H7 (cell line): ENCODE measurements at regions not wholly inside any gene's neighbourhood (a gene's known extent, or its start where the extent isn't known, plus 50 kb on each side); places are given as distances from the start of the nearest gene placed in this dataset.

Experiments used
- DNase-seq: peaks from one replicate; pipeline ENCODE4 v3.0.0; 2012
- H3K27me3 ChIP-seq: 2 replicates; pipeline ENCODE4 v1.6.0; 2011; ENCODE audit warnings: mild to moderate bottlenecking, low read length; ENCODE audit not compliant: control insufficient read depth, insufficient read depth
- H3K36me3 ChIP-seq: replicated peaks from 2 replicates; pipeline ENCODE4 v1.5.1; 2011; ENCODE audit warnings: low read length; ENCODE audit not compliant: control insufficient read depth, insufficient read depth
- H3K4me3 ChIP-seq: 2 replicates; pipeline ENCODE4 v1.5.1; 2011; ENCODE audit warnings: low read depth, mild to moderate bottlenecking, control low read depth, low read length, moderate library complexity; ENCODE audit not compliant: insufficient read depth

DNA sequence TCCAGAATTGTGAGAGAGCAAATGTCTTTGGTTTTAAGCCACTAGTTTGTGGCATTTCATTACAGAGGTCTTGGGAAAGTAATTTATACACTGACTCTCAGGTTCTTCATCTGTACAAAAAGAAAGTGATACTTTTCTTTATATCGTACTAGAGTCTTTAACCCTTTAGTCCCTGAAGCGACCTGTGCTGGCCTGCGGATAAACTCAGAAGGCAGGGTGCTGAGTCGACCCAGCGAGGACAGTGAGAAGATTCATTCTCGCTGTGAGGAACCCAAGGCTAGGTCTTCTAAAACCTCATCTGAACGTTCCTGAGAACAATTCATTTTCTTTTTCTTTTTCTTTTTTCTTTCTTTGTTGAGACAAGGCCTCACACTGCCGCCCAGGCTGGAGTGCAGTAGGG, 514.2 kb upstream of the MGMT start:
- Histone ChIP-seq H3K36me3 (no peaks in the 10 kb centered on the region), H3K4me3 (no peak overlapping the region), H3K27me3 (no peaks in the 10 kb centered on the region)
- DNase-seq, result no peak

DNA sequence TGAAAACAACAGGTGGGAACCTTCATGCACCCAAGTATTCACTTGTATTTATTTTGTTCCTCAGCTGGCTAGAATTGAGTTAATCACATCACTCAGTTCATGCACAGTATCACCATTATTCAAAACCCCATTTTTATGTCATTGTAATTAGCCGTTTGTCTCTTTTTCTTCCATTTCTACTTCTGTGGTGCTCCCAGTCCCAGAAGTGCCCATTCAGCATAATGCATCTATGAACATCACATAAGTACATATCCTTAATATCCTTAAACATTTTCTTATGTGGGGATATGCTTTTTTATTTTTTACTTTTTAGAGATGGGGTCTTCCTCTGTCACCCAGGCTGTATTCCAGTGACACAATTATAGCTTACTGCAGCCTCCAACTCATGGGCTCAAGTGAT, 510.9 kb upstream of the MGMT start:
- no peak overlapping the region for H3K4me3 ChIP-seq
- no peak for DNase-seq
- no peaks in the 10 kb centered on the region for H3K36me3 ChIP-seq
- H3K27me3 ChIP-seq, result no peaks in the 10 kb centered on the region

DNA sequence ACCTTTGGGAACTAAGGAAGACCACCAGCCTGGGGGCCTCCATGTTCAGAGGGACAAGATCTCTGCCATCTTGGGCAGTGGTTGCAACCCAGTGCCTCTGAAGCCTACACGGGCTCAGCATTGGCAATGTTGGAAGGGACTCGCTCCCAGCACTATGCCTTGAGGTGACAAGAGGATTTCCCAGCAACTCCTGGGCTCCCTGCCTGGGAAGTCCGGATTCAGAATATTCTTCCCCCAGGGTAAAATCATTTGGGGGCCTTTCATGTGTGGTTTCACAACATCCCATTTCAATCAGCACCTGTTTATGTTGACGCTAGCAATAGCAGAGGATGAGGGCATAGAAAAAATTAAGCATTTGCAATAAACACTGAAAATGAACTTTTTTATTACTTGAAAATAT, 509.8 kb upstream of the MGMT start:
- no peak overlapping the region for H3K4me3 ChIP-seq
- no peaks in the 10 kb centered on the region for H3K27me3 ChIP-seq
- DNase-seq, result no peak
- no peaks in the 10 kb centered on the region for H3K36me3 ChIP-seq

DNA sequence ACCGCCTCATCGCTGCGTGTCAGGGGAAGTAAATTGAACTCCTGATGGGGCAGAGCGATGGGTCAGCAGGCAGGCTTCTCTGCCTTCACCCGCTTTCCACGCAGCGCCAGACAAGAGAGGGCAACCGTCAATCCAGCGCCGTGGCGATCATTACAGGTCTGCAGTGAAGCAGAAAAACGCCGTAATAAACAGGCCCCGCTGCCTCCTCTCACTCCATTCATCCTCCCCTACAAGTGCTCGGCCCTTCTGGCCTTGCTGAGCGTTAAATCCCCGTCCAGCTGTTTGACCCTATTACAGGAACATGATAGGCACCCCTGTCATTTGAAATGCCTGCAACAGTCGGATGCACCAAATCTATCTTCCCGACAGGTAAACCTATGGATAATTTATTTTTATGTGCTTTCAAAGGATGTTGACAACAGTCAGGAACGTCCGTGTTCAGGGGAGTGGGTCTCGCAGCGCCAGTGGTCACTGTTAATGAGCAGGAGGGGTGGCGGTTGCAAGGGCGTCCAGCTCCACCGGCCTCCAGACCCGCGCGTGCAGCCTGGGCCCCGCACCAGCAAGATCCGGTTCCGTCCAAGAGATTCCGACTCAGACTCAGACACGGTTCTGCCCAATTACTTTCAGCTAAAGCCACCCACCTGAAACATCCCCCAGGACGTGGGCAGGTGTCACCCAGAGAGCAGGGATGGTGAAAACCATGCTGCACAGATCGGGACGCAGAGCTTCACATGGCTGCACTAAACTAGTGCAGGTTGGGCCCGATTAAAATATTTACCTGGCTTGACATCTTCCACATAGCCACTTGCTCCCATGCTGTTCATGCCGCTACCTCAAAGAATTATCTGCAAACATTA, 508.0 kb upstream of the MGMT start:
- Histone ChIP-seq H3K36me3 (no peaks in the 10 kb centered on the region), H3K27me3 (no peaks in the 10 kb centered on the region), H3K4me3 (no peak overlapping the region)
- DNase-seq, result no peak

DNA sequence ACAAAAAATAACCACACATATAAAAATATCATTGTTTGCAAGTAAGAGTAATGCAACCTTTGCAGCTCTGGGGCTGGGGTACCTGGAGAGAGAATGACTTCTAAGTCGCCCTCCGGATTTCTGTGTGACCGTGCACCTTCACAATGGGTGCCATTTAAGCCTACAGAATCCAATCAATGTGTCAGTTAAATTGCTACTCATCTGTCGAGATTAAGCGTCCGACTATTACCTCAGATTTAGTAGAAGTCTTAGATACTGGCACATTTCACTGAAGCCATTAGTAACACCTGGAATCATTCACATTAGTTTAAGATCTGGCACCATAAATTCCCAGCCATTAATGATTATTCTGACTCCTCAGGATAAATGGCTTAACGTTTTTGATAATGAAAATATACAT, 507.3 kb upstream of the MGMT start:
- DNase-seq, result no peak
- H3K27me3 ChIP-seq, result no peaks in the 10 kb centered on the region

DNA sequence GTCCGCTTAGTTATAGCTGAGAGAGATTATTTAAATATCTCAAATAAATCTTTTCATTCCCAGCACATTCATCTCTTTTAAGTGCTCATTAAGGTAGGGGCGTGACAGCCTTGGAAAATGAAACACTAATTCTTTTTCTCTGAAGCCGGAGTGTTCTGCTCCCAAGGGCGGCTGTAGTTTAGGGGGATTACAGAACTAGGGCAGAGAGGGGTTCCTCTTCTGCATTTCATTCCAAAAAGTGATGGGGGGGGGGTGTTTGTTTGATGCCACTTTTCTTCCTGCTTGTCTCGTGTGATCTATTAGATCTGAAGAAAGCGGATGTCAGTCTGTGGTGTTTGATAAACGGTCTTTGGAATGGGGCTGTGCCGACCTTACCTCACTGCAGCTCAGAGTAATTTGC, 506.5 kb upstream of the MGMT start:
- Histone ChIP-seq H3K4me3 (no peak overlapping the region), H3K27me3 (no peaks in the 10 kb centered on the region), H3K36me3 (no peaks in the 10 kb centered on the region)
- DNase-seq, result no peak

More for the DNA sequence above, 507.3 kb upstream of the MGMT start:
- Histone ChIP-seq H3K36me3 (no peaks in the 10 kb centered on the region), H3K4me3 (no peak overlapping the region)

DNA sequence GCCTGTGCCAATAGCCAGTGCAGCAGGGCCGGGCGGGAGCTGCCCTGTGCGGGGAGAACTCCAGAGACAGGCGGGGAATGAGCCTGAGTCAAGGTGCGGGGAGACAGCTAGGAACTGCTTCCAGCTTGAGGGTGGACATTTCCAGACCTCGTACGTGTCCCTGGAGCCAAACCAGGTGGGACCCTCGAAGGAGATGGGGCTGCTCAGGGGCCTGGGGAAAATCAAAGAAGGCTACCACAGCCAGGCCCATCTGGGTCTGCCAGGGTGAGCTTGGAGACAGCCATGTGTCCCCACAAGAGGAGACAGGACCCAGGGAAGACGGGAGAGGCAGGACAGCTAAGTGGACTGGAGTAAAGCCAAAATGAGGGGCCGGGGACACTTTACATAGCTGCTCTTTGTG, 504.9 kb upstream of the MGMT start:
- no peaks in the 10 kb centered on the region for H3K27me3 ChIP-seq
- H3K4me3 ChIP-seq, result no peak overlapping the region
- DNase-seq, result no peak
- no peaks in the 10 kb centered on the region for H3K36me3 ChIP-seq

DNA sequence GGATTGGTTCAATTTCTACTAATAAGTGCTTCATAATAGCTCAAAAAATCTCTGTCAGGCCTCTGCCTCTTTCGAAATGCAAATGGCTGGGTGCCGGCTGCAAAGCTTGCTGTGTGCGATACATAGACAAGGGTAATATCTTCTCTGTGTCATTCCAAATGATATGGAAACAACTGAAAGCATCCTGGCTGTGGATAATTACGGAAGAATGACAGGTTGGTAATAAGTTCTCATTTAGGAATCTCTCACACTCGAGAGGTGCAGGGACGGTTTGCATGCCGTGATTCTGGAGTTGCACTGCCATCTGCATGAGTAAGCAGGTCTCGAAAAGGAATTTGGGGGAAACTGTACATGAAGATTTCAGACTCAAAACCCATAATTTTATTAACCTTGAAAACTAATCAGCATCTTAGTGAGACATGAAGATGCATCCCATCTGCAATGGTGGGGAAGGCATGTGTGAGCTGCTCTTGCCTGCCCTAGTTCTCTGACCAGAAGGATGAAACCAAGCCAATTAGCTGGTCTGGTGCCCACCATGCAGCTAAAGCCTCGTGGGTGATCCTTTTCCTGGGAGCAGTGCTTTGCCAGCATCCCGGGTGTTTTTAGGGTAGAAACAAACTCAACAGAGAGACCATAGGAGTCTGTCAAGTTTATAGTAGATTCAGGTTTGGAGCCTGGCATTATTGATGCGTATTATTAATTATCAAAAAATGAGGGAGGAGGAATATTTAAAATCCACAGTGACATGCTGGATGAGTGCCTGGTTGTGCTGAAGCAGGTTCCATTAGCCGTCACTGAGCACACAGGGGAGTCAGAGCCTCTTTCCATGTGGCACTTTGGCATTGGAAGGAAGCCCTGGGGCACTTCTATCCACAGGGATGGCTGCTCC, 503.6 kb upstream of the MGMT start:
- H3K4me3 ChIP-seq, result no peak overlapping the region
- no peaks in the 10 kb centered on the region for H3K27me3 ChIP-seq
- no peak for DNase-seq
- H3K36me3 ChIP-seq, result no peaks in the 10 kb centered on the region

DNA sequence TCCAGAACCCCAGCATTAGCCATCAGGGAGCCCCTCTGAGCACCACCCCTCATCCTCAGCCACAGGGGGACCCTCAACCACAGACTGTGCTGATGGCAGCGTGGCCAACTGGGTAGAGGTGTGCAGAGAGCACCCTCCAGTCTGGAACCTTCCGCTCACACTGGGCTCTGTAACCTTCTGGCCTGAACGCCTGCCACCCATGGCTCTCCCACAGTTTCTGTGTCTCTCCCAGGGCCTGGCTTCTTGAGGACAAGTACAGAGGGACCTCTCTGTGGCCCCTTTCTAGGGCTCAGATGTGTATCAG, 503.0 kb upstream of the MGMT start:
- no peak for DNase-seq
- Histone ChIP-seq H3K27me3 (no peaks in the 10 kb centered on the region), H3K4me3 (no peak overlapping the region), H3K36me3 (no peaks in the 10 kb centered on the region)

DNA sequence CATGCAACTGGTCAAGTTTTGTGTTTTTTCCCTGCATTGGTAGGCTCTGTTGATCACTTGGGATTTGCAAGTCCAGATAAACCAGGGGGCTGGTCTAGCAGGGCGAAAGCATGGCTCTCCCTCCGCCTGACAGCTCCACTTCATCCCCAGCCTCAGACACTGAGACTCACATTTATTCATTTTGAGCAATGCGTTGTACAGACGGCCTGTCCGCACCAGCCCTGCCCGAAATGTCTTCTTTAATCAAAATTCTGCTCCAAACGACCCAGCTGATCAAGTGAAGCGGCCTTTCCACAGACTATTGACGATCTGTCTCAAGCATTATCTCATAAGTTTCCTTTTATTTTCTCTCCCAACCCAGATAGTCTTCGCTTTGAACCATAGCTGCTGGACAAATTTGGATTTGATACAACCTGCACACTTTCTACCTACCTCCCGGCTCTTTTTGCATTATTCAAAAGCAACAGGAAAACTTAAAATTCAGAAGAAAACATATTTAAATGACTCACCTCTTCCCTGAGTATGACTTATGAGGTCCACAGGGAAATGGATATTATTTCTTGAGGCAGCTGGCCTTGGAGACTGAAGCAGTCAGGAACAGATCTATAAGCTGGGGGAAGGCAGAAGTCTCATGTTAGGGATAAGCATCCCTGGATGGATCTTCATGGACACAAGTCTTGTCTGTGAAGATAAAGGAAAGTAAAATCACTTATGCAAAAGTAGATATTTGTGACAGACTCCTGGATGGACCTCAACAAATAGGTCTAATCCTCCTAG, 498.9 kb upstream of the MGMT start:
- DNase-seq, result no peak
- Histone ChIP-seq H3K27me3 (no peaks in the 10 kb centered on the region), H3K4me3 (no peak overlapping the region), H3K36me3 (no peaks in the 10 kb centered on the region)

DNA sequence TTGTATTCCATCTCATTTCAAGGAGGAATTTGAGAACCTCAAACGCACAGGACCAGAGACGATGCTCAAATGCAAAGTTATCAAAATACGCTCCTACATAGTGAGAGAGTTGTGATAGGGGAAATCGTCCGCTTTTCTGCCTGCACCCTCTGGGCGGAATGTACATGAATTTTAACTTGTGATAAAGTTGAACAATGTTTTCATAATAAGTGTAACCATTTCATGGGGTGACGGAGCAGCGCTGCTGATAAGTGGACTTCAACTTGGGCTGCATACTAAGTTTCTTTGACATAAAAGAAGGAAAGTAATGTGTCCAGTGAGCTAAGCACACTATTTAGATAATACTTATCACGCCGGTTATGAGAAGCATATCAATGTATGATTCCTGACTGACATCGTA, 497.5 kb upstream of the MGMT start:
- Histone ChIP-seq H3K36me3 (no peaks in the 10 kb centered on the region), H3K27me3 (no peaks in the 10 kb centered on the region), H3K4me3 (no peak overlapping the region)
- no peak for DNase-seq

DNA sequence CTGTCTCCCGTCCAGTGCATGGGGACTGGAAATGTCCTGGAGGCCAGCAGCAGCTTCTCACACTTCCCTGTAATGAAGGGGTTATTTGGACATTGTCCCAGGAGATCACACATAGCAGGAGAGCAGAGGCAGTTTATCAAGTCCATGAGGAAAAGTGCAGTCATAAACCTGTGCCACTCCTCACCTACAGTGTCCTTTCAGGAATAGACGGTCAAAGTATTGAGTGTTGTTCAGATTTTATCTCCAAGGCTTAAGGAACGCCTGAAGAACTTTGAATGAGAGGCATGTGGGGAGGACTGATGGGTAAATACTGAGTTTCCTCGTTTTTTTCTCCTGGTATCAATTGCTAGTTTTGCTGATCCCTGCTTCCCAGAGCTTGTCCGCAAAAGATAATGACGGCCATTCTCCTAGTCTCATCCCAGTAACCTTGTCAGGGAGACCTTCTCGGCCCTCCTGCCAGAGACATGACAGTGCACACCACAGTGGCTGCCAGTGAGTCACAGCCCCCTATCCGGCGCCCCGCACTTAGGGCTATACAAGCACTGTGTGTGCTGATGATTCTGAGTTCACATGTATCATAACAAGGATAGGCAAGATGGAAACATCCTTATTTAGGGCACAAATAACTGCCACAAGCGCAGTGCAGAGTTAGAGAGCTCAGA, 495.5 kb upstream of the MGMT start:
- no peak for DNase-seq
- Histone ChIP-seq H3K4me3 (no peak overlapping the region), H3K36me3 (no peaks in the 10 kb centered on the region), H3K27me3 (no peaks in the 10 kb centered on the region)

DNA sequence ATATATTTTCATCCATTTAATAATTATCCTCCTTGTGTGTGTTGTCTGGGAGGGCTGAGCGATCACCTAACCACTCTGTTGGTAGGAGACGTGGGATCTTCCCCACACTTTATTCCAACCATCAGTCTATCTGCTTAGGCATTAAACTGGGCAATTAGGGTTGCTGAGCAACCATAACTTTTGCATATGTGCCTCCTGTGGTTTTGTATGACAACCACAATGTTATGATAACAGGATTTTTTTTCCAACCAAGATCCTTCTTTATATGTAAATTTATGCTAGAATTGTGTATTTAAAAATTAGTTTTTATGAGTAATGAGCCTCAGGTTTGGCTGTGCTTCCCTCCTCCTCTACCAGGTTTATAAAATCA, 495.0 kb upstream of the MGMT start:
- DNase-seq, result no peak
- Histone ChIP-seq H3K4me3 (no peak overlapping the region), H3K36me3 (no peaks in the 10 kb centered on the region), H3K27me3 (no peaks in the 10 kb centered on the region)

DNA sequence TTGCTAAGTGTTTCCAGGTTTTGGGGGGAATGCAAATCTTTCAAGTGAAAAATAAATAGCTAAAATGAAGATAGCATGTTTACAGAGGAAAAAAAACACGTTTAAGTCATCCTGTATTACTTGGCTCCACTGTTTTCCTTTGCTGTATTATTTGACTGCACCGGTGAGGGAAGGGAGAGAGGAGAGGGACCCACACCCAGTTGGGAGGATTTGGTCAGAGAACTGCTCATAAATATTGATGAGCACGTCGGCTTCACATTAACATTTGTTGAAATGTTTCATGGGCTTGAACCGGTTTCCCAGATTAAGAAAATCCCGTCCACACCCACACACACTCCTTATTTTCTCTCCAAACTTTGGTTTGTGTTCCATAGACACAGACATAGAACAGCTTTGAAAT, 493.8 kb upstream of the MGMT start:
- no peaks in the 10 kb centered on the region for H3K27me3 ChIP-seq
- H3K4me3 ChIP-seq, result no peak overlapping the region
- no peak for DNase-seq
- H3K36me3 ChIP-seq, result no peaks in the 10 kb centered on the region
